ENCODE measurements at regions not wholly inside any gene's neighbourhood (a gene's known extent, or its start where the extent isn't known, plus 50 kb on each side); places are given as distances from the start of the nearest gene placed in this dataset.

- no peak for TF ChIP-seq CTCF (conservative IDR thresholded peaks at IDR 0.05; ENCODE audit: low read length)
- TF ChIP-seq EZH2phosphoT487 (IDR thresholded peaks at IDR 0.05; ENCODE audit: borderline replicate concordance, low read depth, low read length), result no peak
These were observed 113.5 kb upstream of the PABPC3 start for GRCh38 chr13:24982333-24982999.
